ENCODE measurements at regions not wholly inside any gene's neighbourhood (a gene's known extent, or its start where the extent isn't known, plus 50 kb on each side); places are given as distances from the start of the nearest gene placed in this dataset.
"Not testable (repeated sequence)": the region's sequence is repeated elsewhere in the genome, so short reads cannot be mapped to it uniquely, and the experiment has no call there.

GRCh38 chr11:13152264-13152663 is 125.3 kb upstream of the BMAL1 start:
- Histone ChIP-seq H3K27me3 (ENCODE audit: insufficient read depth, low read length) (no peaks in the 10 kb centered on the region), H3K4me2 (ENCODE audit: low read length) (no peak overlapping the region), H2BK120ac (ENCODE audit: insufficient read depth, low read length, poor library complexity) (peak overlapping the region; percentile 43), H3K4me1 (ENCODE audit: control insufficient read depth in 1 of 2, insufficient read depth in 2 of 2, low read length in 2 of 2) (peaks cover 0 to 2% of the 10 kb centered on the region in 2 experiments), H3K79me2 (ENCODE audit: control insufficient read depth, insufficient read depth, low read length, poor library complexity) (no peaks in the 10 kb centered on the region), H3K9me3 (ENCODE audit: insufficient read depth, low read depth, low read length) (no peaks in the 10 kb centered on the region), H4K8ac (ENCODE audit: low read depth, low read length) (no peak overlapping the region), H3K4me3 (ENCODE audit: low read depth, low read length) (no peak overlapping the region), H3K14ac (ENCODE audit: low read length) (no peak overlapping the region), H3K18ac (ENCODE audit: low read length) (no peak overlapping the region), H3K23ac (ENCODE audit: low read length) (no peak overlapping the region), H3K27ac (ENCODE audit: low read depth, low read length) (no peak overlapping the region), H4K91ac (ENCODE audit: low read depth, low read length) (peak overlapping the region; percentile 62), H4K12ac (ENCODE audit: low read depth, low read length) (no peak overlapping the region), H2AK5ac (ENCODE audit: low read length) (no peak overlapping the region), H3K9ac (ENCODE audit: low read length) (no peak overlapping the region), H3K79me1 (ENCODE audit: low read length) (no peaks in the 10 kb centered on the region), H2BK12ac (ENCODE audit: low read length) (peak overlapping the region; percentile 80), H2AFZ (ENCODE audit: insufficient read depth, low read length, poor library complexity) (no peak overlapping the region), H2BK5ac (ENCODE audit: low read depth, low read length, poor library complexity) (no peak overlapping the region), H3K36me3 (ENCODE audit: control insufficient read depth in 1 of 2, insufficient read depth in 2 of 2, low read length in 2 of 2) (no peaks in the 10 kb centered on the region), H3K4ac (ENCODE audit: low read depth, low read length) (no peak overlapping the region)
- no peak for DNase-seq
- no CpG with 5 or more reads among the region's 6 CpGs for WGBS (ENCODE audit: extremely low coverage, insufficient coverage, insufficient read length)

GRCh38 chr11:13152736-13153541 is 124.7 kb upstream of the BMAL1 start:
- H2AK5ac ChIP-seq (ENCODE audit: low read length), result no peak overlapping the region
- H3K4me2 ChIP-seq (ENCODE audit: low read length), result no peak overlapping the region
- no peak overlapping the region for H3K9ac ChIP-seq (ENCODE audit: low read length)
- H3K4me1 ChIP-seq (ENCODE audit: control insufficient read depth in 1 of 2, insufficient read depth in 2 of 2, low read length in 2 of 2), result peaks cover 0 to 2% of the 10 kb centered on the region in 2 experiments
- no CpG with 5 or more reads among the region's 2 CpGs for WGBS (ENCODE audit: extremely low coverage, insufficient coverage, insufficient read length)
- H3K9me3 ChIP-seq (ENCODE audit: insufficient read depth, low read depth, low read length), result no peaks in the 10 kb centered on the region
- H2BK120ac ChIP-seq (ENCODE audit: insufficient read depth, low read length, poor library complexity), result no peak overlapping the region
- no peak overlapping the region for H3K23ac ChIP-seq (ENCODE audit: low read length)
- H3K4me3 ChIP-seq (ENCODE audit: low read depth, low read length), result no peak overlapping the region
- no peak overlapping the region for H2AFZ ChIP-seq (ENCODE audit: insufficient read depth, low read length, poor library complexity)
- H4K91ac ChIP-seq (ENCODE audit: low read depth, low read length), result no peak overlapping the region
- no peak overlapping the region for H3K14ac ChIP-seq (ENCODE audit: low read length)
- no peaks in the 10 kb centered on the region for H3K79me2 ChIP-seq (ENCODE audit: control insufficient read depth, insufficient read depth, low read length, poor library complexity)
- no peak overlapping the region for H3K27ac ChIP-seq (ENCODE audit: low read depth, low read length)
- no peaks in the 10 kb centered on the region for H3K36me3 ChIP-seq (ENCODE audit: control insufficient read depth in 1 of 2, insufficient read depth in 2 of 2, low read length in 2 of 2)
- no peak overlapping the region for H4K12ac ChIP-seq (ENCODE audit: low read depth, low read length)
- no peak overlapping the region for H3K4ac ChIP-seq (ENCODE audit: low read depth, low read length)
- peak in 1 of 2 donors; percentile 56 for DNase-seq
- H3K79me1 ChIP-seq (ENCODE audit: low read length), result no peaks in the 10 kb centered on the region
- H2BK12ac ChIP-seq (ENCODE audit: low read length), result no peak overlapping the region
- H4K8ac ChIP-seq (ENCODE audit: low read depth, low read length), result no peak overlapping the region
- H3K27me3 ChIP-seq (ENCODE audit: insufficient read depth, low read length), result no peaks in the 10 kb centered on the region
- H2BK5ac ChIP-seq (ENCODE audit: low read depth, low read length, poor library complexity), result no peak overlapping the region
- no peak overlapping the region for H3K18ac ChIP-seq (ENCODE audit: low read length)

- no CpG with 5 or more reads among the region's 1 CpG for WGBS (ENCODE audit: extremely low coverage, insufficient coverage, insufficient read length)
- not testable (repeated sequence) for H2BK12ac ChIP-seq (ENCODE audit: low read length); H3K9ac ChIP-seq (ENCODE audit: low read length); H3K18ac ChIP-seq (ENCODE audit: low read length); H3K79me1 ChIP-seq (ENCODE audit: low read length); H3K23ac ChIP-seq (ENCODE audit: low read length); H3K36me3 ChIP-seq (ENCODE audit: control insufficient read depth in 1 of 2, insufficient read depth in 2 of 2, low read length in 2 of 2); H3K9me3 ChIP-seq (ENCODE audit: insufficient read depth, low read depth, low read length); H4K12ac ChIP-seq (ENCODE audit: low read depth, low read length); H2BK5ac ChIP-seq (ENCODE audit: low read depth, low read length, poor library complexity); H3K4me3 ChIP-seq (ENCODE audit: low read depth, low read length); H3K27me3 ChIP-seq (ENCODE audit: insufficient read depth, low read length); H3K79me2 ChIP-seq (ENCODE audit: control insufficient read depth, insufficient read depth, low read length, poor library complexity); H4K8ac ChIP-seq (ENCODE audit: low read depth, low read length); H2AFZ ChIP-seq (ENCODE audit: insufficient read depth, low read length, poor library complexity); H3K4me1 ChIP-seq (ENCODE audit: control insufficient read depth in 1 of 2, insufficient read depth in 2 of 2, low read length in 2 of 2); H2AK5ac ChIP-seq (ENCODE audit: low read length); H3K14ac ChIP-seq (ENCODE audit: low read length); H3K27ac ChIP-seq (ENCODE audit: low read depth, low read length); H4K91ac ChIP-seq (ENCODE audit: low read depth, low read length); H3K4me2 ChIP-seq (ENCODE audit: low read length); H2BK120ac ChIP-seq (ENCODE audit: insufficient read depth, low read length, poor library complexity); DNase-seq; H3K4ac ChIP-seq (ENCODE audit: low read depth, low read length)
Observed at GRCh38 chr11:13154374-13154773, 123.2 kb upstream of the BMAL1 start.

GRCh38 chr11:13160346-13160745 is 117.2 kb upstream of the BMAL1 start:
- Histone ChIP-seq H4K91ac (ENCODE audit: low read depth, low read length) (no peak overlapping the region), H3K4me1 (ENCODE audit: control insufficient read depth in 1 of 2, insufficient read depth in 2 of 2, low read length in 2 of 2) (no peaks in the 10 kb centered on the region), H3K79me1 (ENCODE audit: low read length) (no peaks in the 10 kb centered on the region), H3K23ac (ENCODE audit: low read length) (no peak overlapping the region), H2AK5ac (ENCODE audit: low read length) (no peak overlapping the region), H3K18ac (ENCODE audit: low read length) (no peak overlapping the region), H2BK5ac (ENCODE audit: low read depth, low read length, poor library complexity) (no peak overlapping the region), H2BK12ac (ENCODE audit: low read length) (no peak overlapping the region), H3K27me3 (ENCODE audit: insufficient read depth, low read length) (no peaks in the 10 kb centered on the region), H3K9me3 (ENCODE audit: insufficient read depth, low read depth, low read length) (no peaks in the 10 kb centered on the region), H4K8ac (ENCODE audit: low read depth, low read length) (no peak overlapping the region), H4K12ac (ENCODE audit: low read depth, low read length) (no peak overlapping the region), H3K4me2 (ENCODE audit: low read length) (no peak overlapping the region), H3K9ac (ENCODE audit: low read length) (no peak overlapping the region), H3K4me3 (ENCODE audit: low read depth, low read length) (no peak overlapping the region), H3K27ac (ENCODE audit: low read depth, low read length) (no peak overlapping the region), H3K14ac (ENCODE audit: low read length) (no peak overlapping the region), H2BK120ac (ENCODE audit: insufficient read depth, low read length, poor library complexity) (no peak overlapping the region), H2AFZ (ENCODE audit: insufficient read depth, low read length, poor library complexity) (no peak overlapping the region), H3K4ac (ENCODE audit: low read depth, low read length) (no peak overlapping the region), H3K79me2 (ENCODE audit: control insufficient read depth, insufficient read depth, low read length, poor library complexity) (no peaks in the 10 kb centered on the region), H3K36me3 (ENCODE audit: control insufficient read depth in 1 of 2, insufficient read depth in 2 of 2, low read length in 2 of 2) (no peaks in the 10 kb centered on the region)
- no peak for DNase-seq
- no CpG with 5 or more reads among the region's 7 CpGs for WGBS (ENCODE audit: extremely low coverage, insufficient coverage, insufficient read length)
